ENCODE measurements at regions not wholly inside any gene's neighbourhood (a gene's known extent, or its start where the extent isn't known, plus 50 kb on each side); places are given as distances from the start of the nearest gene placed in this dataset.

- H3K9me3 ChIP-seq (replicated peaks in 1 of 2; ENCODE audit: control insufficient read depth in 1 of 2, insufficient read depth in 1 of 2, low read length in 2 of 2): no peaks in the 10 kb centered on the region
- Mint-ChIP-seq H3K36me3 (no peaks in the 10 kb centered on the region), H3K27me3 (ENCODE audit: low read depth in 3 of 3) (peaks cover 1 to 2% (median 2%) of the 10 kb centered on the region in 3 donors), H3K9me3 (peaks cover 0 to 3% (median 0%) of the 10 kb centered on the region in 7 donors), H3K4me1 (peaks cover 57% of the 10 kb centered on the region), H3K4me3 (peak overlapping the region; percentile 53 to 79), H3K27ac (peak overlapping the region; percentile 66 to 92 (median 86))
- no peaks in the 10 kb centered on the region for H4K20me1 ChIP-seq (ENCODE audit: insufficient read depth, low read length)
- intact Hi-C loops (cut with micrococcal nuclease): loop anchor here (2.0 to 5.0 kb wide), 3 partner anchors 47 to 258 kb away; no protein-coding TSS in a partner anchor
- peak overlapping the region; percentile 59 to 86 for H3K27ac ChIP-seq (ENCODE audit: low read depth in 1 of 2, low read length in 2 of 2)
- WGBS (ENCODE audit: insufficient coverage): no CpG with 5 or more reads among the region's 6 CpGs
- peak overlapping the region; percentile 67 for H3K4me2 ChIP-seq (replicated peaks; ENCODE audit: extremely low read depth, low read length, poor library complexity, severe bottlenecking)
- H3K9ac ChIP-seq (ENCODE audit: insufficient read depth, low read length, poor library complexity, severe bottlenecking): no peak overlapping the region
- peak overlapping the region; percentile 71 for H2AFZ ChIP-seq (ENCODE audit: insufficient read depth, low read depth, low read length, poor library complexity, severe bottlenecking)
- no peaks in the 10 kb centered on the region for H3K36me3 ChIP-seq (replicated peaks in 1 of 2; ENCODE audit: control insufficient read depth in 1 of 2, insufficient read depth in 2 of 2, low read length in 2 of 2)
- no peaks in the 10 kb centered on the region for H3K27me3 ChIP-seq (ENCODE audit: control insufficient read depth in 2 of 2, insufficient read depth in 2 of 2, low read length in 2 of 2)
- DNase-seq: no peak
- H3K4me1 ChIP-seq (ENCODE audit: control insufficient read depth in 1 of 2, insufficient read depth in 2 of 2, low read length in 2 of 2): peaks cover 44 to 53% of the 10 kb centered on the region in 2 donors
- H3K79me2 ChIP-seq (ENCODE audit: insufficient read depth, low read length): peaks cover 12% of the 10 kb centered on the region
- peak overlapping the region in 2 of 3 experiments; percentile 17 to 62 for H3K4me3 ChIP-seq (replicated peaks in 1 of 3; ENCODE audit: low read depth in 2 of 3, low read length in 3 of 3)
- no peak for TF ChIP-seq CTCF (IDR thresholded peaks at IDR 0.05)
Measured at GRCh38 chr6:30829639-30830255, 54.6 kb upstream of the DDR1 start.

GRCh38 chr6:30829033-30829432 lies 55.3 kb upstream of the DDR1 start:
- H3K4me3 Mint-ChIP-seq: peak overlapping the region; percentile 13
- 100% methylated on average over 2 of the region's 4 CpGs for WGBS (ENCODE audit: insufficient coverage)
- peak overlapping the region; percentile 37 to 90 (median 57) for H3K27ac Mint-ChIP-seq
- H3K27me3 ChIP-seq (ENCODE audit: control insufficient read depth in 2 of 2, insufficient read depth in 2 of 2, low read length in 2 of 2): no peaks in the 10 kb centered on the region
- peaks cover 12% of the 10 kb centered on the region for H3K79me2 ChIP-seq (ENCODE audit: insufficient read depth, low read length)
- H3K9ac ChIP-seq (ENCODE audit: insufficient read depth, low read length, poor library complexity, severe bottlenecking): no peak overlapping the region
- H3K4me3 ChIP-seq (replicated peaks in 1 of 3; ENCODE audit: low read depth in 2 of 3, low read length in 3 of 3): peak overlapping the region in 1 of 3 experiments; percentile 62
- peaks cover 51 to 61% of the 10 kb centered on the region in 2 donors for H3K4me1 ChIP-seq (ENCODE audit: control insufficient read depth in 1 of 2, insufficient read depth in 2 of 2, low read length in 2 of 2)
- H3K9me3 ChIP-seq (replicated peaks in 1 of 2; ENCODE audit: control insufficient read depth in 1 of 2, insufficient read depth in 1 of 2, low read length in 2 of 2): no peaks in the 10 kb centered on the region
- DNase-seq: no peak
- TF ChIP-seq CTCF (IDR thresholded peaks at IDR 0.05): no peak
- H4K20me1 ChIP-seq (ENCODE audit: insufficient read depth, low read length): no peaks in the 10 kb centered on the region
- H3K36me3 Mint-ChIP-seq: no peaks in the 10 kb centered on the region
- peaks cover 60% of the 10 kb centered on the region for H3K4me1 Mint-ChIP-seq
- peak overlapping the region; percentile 5 to 46 for H3K27ac ChIP-seq (ENCODE audit: low read depth in 1 of 2, low read length in 2 of 2)
- peaks cover 0 to 1% (median 0%) of the 10 kb centered on the region in 7 donors for H3K9me3 Mint-ChIP-seq
- intact Hi-C loops (cut with micrococcal nuclease): loop anchor here (2.0 to 5.0 kb wide), 3 partner anchors 48 to 258 kb away; no protein-coding TSS in a partner anchor
- H2AFZ ChIP-seq (ENCODE audit: insufficient read depth, low read depth, low read length, poor library complexity, severe bottlenecking): no peak overlapping the region
- H3K36me3 ChIP-seq (replicated peaks in 1 of 2; ENCODE audit: control insufficient read depth in 1 of 2, insufficient read depth in 2 of 2, low read length in 2 of 2): no peaks in the 10 kb centered on the region
- peak overlapping the region; percentile 67 for H3K4me2 ChIP-seq (replicated peaks; ENCODE audit: extremely low read depth, low read length, poor library complexity, severe bottlenecking)
- H3K27me3 Mint-ChIP-seq (ENCODE audit: low read depth in 3 of 3): peaks cover 1 to 2% (median 2%) of the 10 kb centered on the region in 3 donors

All from CD14-positive monocyte (primary cell).